HUES64 (cell line): ENCODE measurements at regions not wholly inside any gene's neighbourhood (a gene's known extent, or its start where the extent isn't known, plus 50 kb on each side); places are given as distances from the start of the nearest gene placed in this dataset.

ENCODE experiments used
- H3K27ac ChIP-seq: 2 replicates; pipeline ENCODE4 v1.7.0; 2013; ENCODE audit warnings: low read depth, low read length, inconsistent platforms
- H3K27me3 ChIP-seq: 2 replicates; pipeline ENCODE4 v1.6.1; 2013; ENCODE audit warnings: mild to moderate bottlenecking, low read length; ENCODE audit not compliant: insufficient read depth
- H3K36me3 ChIP-seq: 2 replicates; pipeline ENCODE4 v1.6.1; 2013; ENCODE audit warnings: mild to moderate bottlenecking, low read length; ENCODE audit not compliant: insufficient read depth
- H3K4me1 ChIP-seq: 2 replicates; pipeline ENCODE4 v1.6.1; 2013; ENCODE audit warnings: mild to moderate bottlenecking, low read length, moderate library complexity; ENCODE audit not compliant: insufficient read depth
- H3K4me3 ChIP-seq: 2 replicates; pipeline ENCODE4 v1.5.1; 2013; ENCODE audit warnings: mild to moderate bottlenecking, low read length, moderate library complexity
- H3K9ac ChIP-seq: 2 replicates; pipeline ENCODE4 v1.6.1; 2013; ENCODE audit warnings: mild to moderate bottlenecking, low read depth, low read length
- H3K9me3 ChIP-seq: 2 replicates; pipeline ENCODE4 v1.6.1; 2013; ENCODE audit warnings: low read depth, low read length; ENCODE audit not compliant: insufficient read depth
- WGBS: fragments of 150-250, 120-280 bp; methylation state at CpG from one replicate; pipeline ENCODE4 v1.1.7; 2013; ENCODE audit warnings: missing lambda C conversion rate; 5-methylcytosine and 5-hydroxymethylcytosine counted together

- no CpG with 5 or more reads among the region's 2 CpGs for WGBS
- Histone ChIP-seq H3K27me3 (no peaks in the 10 kb centered on the region), H3K36me3 (no peaks in the 10 kb centered on the region), H3K9ac (no peak overlapping the region), H3K4me3 (no peak overlapping the region), H3K9me3 (peaks cover 6% of the 10 kb centered on the region; the same call in 1 of the 2 replicates), H3K27ac (no peak overlapping the region), H3K4me1 (0 out of 2 replicates have a peak, but pooled peaks cover 5% of the 10 kb centered on the region)
Measured at GRCh38 chr21:16711757-16712156, 801.1 kb upstream of the CXADR start.

GRCh38 chr21:16713331-16714117 lies 799.3 kb upstream of the CXADR start:
- Histone ChIP-seq H3K27ac (no peak overlapping the region), H3K27me3 (no peaks in the 10 kb centered on the region), H3K9ac (no peak overlapping the region), H3K36me3 (no peaks in the 10 kb centered on the region), H3K4me3 (no peak overlapping the region), H3K4me1 (0 out of 2 replicates have a peak, but pooled peaks cover 5% of the 10 kb centered on the region), H3K9me3 (peaks cover 16% of the 10 kb centered on the region)
- 93% methylated on average over 4 of the region's 4 CpGs for WGBS

GRCh38 chr21:16740511-16740910 lies 772.3 kb upstream of the CXADR start:
- H3K4me1 ChIP-seq = no peaks in the 10 kb centered on the region
- H3K4me3 ChIP-seq = no peak overlapping the region
- no peak overlapping the region for H3K27ac ChIP-seq
- H3K9me3 ChIP-seq = no peaks in the 10 kb centered on the region
- H3K36me3 ChIP-seq = no peaks in the 10 kb centered on the region
- WGBS = 94% methylated on average over 8 of the region's 8 CpGs
- H3K27me3 ChIP-seq = no peaks in the 10 kb centered on the region
- no peak overlapping the region for H3K9ac ChIP-seq

- H3K27me3 ChIP-seq = no peaks in the 10 kb centered on the region
- no peaks in the 10 kb centered on the region for H3K9me3 ChIP-seq
- H3K36me3 ChIP-seq = no peaks in the 10 kb centered on the region
- no peak overlapping the region for H3K9ac ChIP-seq
- no peak overlapping the region for H3K27ac ChIP-seq
- no peak overlapping the region for H3K4me3 ChIP-seq
- no peaks in the 10 kb centered on the region for H3K4me1 ChIP-seq
- WGBS = 82% methylated on average over 7 of the region's 7 CpGs
Measured at GRCh38 chr21:16741141-16741665, 771.6 kb upstream of the CXADR start.

GRCh38 chr21:16742131-16742641 lies 770.7 kb upstream of the CXADR start:
- Histone ChIP-seq H3K4me3 (no peak overlapping the region), H3K9ac (no peak overlapping the region), H3K9me3 (no peaks in the 10 kb centered on the region), H3K36me3 (no peaks in the 10 kb centered on the region), H3K4me1 (no peaks in the 10 kb centered on the region), H3K27ac (no peak overlapping the region), H3K27me3 (no peaks in the 10 kb centered on the region)
- 65% methylated on average over 3 of the region's 3 CpGs for WGBS

- 95% methylated on average over 3 of the region's 5 CpGs for WGBS
Measured at GRCh38 chr21:16742741-16743140, 770.1 kb upstream of the CXADR start.

GRCh38 chr21:16743317-16743716 lies 769.5 kb upstream of the CXADR start:
- no peaks in the 10 kb centered on the region for H3K9me3 ChIP-seq
- 95% methylated on average over 1 of the region's 1 CpG for WGBS
- H3K36me3 ChIP-seq = no peaks in the 10 kb centered on the region

More at GRCh38 chr21:16742741-16743140, 770.1 kb upstream of the CXADR start:
- Histone ChIP-seq H3K4me1 (no peaks in the 10 kb centered on the region), H3K4me3 (no peak overlapping the region), H3K36me3 (no peaks in the 10 kb centered on the region), H3K27me3 (no peaks in the 10 kb centered on the region), H3K27ac (no peak overlapping the region), H3K9me3 (no peaks in the 10 kb centered on the region), H3K9ac (no peak overlapping the region)

GRCh38 chr21:16750926-16751325 lies 761.9 kb upstream of the CXADR start:
- H3K36me3 ChIP-seq = no peaks in the 10 kb centered on the region
- H3K27ac ChIP-seq = no peak overlapping the region
- H3K27me3 ChIP-seq = no peaks in the 10 kb centered on the region
- H3K4me1 ChIP-seq = peaks cover 9% of the 10 kb centered on the region; the same call in 1 of the 2 replicates
- WGBS = 90% methylated on average over 3 of the region's 3 CpGs
- H3K9me3 ChIP-seq = no peaks in the 10 kb centered on the region
- H3K9ac ChIP-seq = no peak overlapping the region
- no peak overlapping the region for H3K4me3 ChIP-seq

More at GRCh38 chr21:16743317-16743716, 769.5 kb upstream of the CXADR start:
- Histone ChIP-seq H3K9ac (no peak overlapping the region), H3K4me1 (no peaks in the 10 kb centered on the region), H3K27ac (no peak overlapping the region), H3K27me3 (no peaks in the 10 kb centered on the region), H3K4me3 (no peak overlapping the region)

- no peaks in the 10 kb centered on the region for H3K36me3 ChIP-seq
- 91% methylated on average over 2 of the region's 2 CpGs for WGBS
Measured at GRCh38 chr21:16751695-16752474, 761.0 kb upstream of the CXADR start.

GRCh38 chr21:16752475-16752857 lies 760.4 kb upstream of the CXADR start:
- peaks cover 9% of the 10 kb centered on the region; the same call in 1 of the 2 replicates for H3K4me1 ChIP-seq
- WGBS = no CpG with 5 or more reads among the region's 1 CpG
- no peaks in the 10 kb centered on the region for H3K9me3 ChIP-seq
- H3K27ac ChIP-seq = no peak overlapping the region
- no peaks in the 10 kb centered on the region for H3K36me3 ChIP-seq
- H3K27me3 ChIP-seq = no peaks in the 10 kb centered on the region
- no peak overlapping the region for H3K9ac ChIP-seq
- no peak overlapping the region for H3K4me3 ChIP-seq

More at GRCh38 chr21:16751695-16752474, 761.0 kb upstream of the CXADR start:
- peaks cover 9% of the 10 kb centered on the region; the same call in 1 of the 2 replicates for H3K4me1 ChIP-seq
- no peaks in the 10 kb centered on the region for H3K27me3 ChIP-seq
- H3K9me3 ChIP-seq = no peaks in the 10 kb centered on the region
- no peak overlapping the region for H3K4me3 ChIP-seq
- no peak overlapping the region for H3K9ac ChIP-seq
- no peak overlapping the region for H3K27ac ChIP-seq

GRCh38 chr21:16755061-16755460 lies 757.8 kb upstream of the CXADR start:
- Histone ChIP-seq H3K9ac (no peak overlapping the region), H3K27me3 (no peaks in the 10 kb centered on the region), H3K27ac (no peak overlapping the region), H3K9me3 (no peaks in the 10 kb centered on the region), H3K4me1 (peaks cover 3% of the 10 kb centered on the region; the same call in 1 of the 2 replicates), H3K36me3 (no peaks in the 10 kb centered on the region), H3K4me3 (no peak overlapping the region)
